GM18867 (cell line): ENCODE measurements at regions not wholly inside any gene's neighbourhood (a gene's known extent, or its start where the extent isn't known, plus 50 kb on each side); places are given as distances from the start of the nearest gene placed in this dataset.
"Not testable (repeated sequence)": the region's sequence is repeated elsewhere in the genome, so short reads cannot be mapped to it uniquely, and the experiment has no call there.

Experiments used
- ATAC-seq: cut with Tn5 transposase; IDR thresholded peaks from one replicate; pipeline ENCODE4 v1.9.1; 2021; ENCODE audit warnings: mild to moderate bottlenecking, moderate library complexity; ENCODE audit not compliant: unreplicated experiment

DNA sequence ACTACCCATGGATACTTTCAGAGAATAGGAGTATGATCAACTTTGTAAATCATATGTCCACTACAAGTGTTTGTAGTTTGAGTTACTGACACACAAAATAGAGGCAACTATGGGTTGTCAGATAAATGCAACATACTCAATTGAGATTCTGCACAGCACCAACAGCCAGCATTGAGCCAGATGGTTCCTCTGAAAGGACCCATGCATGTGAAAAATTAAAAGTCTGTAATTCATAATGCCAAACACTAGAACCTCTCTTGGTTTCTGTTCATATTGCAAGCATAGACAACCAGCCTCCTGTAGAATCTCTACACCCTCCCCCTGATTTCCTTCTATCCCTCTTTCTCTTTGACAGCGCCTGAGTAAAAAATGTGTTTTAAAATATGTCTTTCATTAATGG lies 831.0 kb downstream of the C12orf50 start:
- no peak for ATAC-seq

DNA sequence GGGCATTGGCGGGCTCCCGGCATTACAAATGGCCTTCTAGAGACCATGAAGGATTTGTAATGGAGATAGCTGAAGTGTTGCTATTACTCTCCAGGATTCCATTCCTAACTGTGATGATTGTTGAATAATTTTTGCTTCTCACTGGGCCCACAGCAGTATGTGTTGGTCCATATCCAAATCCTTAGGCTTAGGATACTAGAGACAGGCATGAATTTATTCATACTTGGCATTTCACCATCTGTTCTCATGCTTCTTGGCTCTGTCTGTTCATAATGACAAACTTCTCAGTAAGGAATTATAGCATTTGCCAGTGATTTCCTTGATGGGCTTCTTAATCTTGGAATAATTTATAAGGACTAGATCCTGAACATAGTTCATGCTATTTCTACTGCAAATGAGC lies 832.9 kb downstream of the C12orf50 start:
- ATAC-seq: no peak

DNA sequence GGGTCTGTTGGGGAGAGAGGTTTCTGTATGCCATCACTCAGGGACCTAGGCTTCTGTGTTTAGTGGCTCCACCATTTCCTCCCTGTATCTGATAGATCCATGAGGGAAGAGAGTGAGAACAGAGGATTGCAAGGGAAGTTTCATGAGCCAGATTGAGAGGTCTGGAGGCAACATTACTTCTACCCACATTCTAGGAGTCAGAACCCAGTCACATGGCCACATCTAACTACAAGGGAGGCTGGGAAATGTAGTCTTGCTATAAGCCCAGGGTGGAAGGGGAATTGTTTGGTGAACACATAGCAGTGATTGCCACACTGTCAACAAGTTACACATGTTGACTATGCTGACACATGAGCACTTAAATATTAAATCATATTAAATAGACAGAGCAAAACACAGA lies 834.8 kb downstream of the C12orf50 start:
- ATAC-seq: not testable (repeated sequence)

DNA sequence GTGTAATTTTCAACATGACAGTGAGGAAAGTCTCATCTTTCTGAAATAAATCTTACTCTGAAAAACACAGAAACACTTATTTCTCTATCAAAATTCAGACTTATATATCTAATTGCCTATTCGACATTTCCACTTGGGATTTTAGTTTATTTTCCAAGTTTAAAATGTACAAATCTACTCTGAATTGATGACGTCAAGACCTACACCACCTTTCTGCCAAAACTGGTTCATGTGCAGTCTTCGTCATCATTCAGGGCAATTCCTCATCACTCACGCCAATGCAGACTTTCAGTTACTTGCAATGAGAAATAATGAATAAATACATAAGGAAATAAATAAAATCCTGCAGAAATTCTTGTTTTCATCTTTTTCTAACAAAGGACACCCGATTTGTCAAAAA lies 843.8 kb downstream of the C12orf50 start:
- no peak for ATAC-seq

DNA sequence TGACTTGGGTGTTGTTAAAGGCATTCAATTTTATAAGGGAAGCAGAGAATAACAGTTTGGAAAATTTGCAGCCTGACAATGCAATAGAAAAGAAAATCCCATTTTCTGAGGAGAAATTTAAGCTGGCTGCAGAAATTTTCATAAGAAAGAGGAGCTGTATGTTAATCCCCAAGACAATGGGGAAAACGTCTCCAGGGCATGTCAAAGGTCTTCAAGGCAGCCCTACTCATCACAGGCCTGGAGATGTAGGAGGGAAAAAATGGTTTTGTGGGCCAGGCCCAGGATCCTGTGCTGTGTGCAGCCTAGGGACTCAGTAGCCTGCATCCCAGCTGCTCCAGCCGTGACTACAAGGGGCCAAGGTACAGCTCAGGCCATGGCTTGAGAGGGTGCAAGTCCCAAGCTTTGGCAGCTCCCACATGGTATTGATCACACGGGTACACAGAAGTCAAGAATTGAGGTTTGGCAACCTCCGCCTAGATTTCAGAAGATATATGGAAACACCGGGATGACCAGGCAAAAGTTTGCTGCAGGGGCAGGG lies 846.4 kb downstream of the C12orf50 start:
- ATAC-seq: no peak

DNA sequence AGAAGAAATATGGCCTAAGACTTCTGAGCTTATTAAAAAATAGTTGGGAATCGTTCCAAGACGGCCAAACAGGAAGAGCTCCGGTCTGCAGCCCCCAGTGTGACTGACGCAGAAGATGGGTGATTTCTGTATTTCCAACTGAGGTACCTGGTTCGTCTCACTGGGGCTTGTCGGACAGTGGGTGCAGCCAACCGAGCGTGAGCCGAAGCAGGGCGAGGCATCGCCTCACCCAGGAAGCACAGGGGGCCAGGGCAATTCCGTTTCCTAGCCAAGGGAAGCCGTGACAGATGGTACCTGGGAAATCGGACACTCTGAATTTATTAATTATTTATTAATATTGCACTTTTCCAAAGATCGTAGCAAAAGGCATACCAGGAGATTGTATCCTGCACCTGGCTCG lies 857.8 kb downstream of the C12orf50 start:
- ATAC-seq: no peak

DNA sequence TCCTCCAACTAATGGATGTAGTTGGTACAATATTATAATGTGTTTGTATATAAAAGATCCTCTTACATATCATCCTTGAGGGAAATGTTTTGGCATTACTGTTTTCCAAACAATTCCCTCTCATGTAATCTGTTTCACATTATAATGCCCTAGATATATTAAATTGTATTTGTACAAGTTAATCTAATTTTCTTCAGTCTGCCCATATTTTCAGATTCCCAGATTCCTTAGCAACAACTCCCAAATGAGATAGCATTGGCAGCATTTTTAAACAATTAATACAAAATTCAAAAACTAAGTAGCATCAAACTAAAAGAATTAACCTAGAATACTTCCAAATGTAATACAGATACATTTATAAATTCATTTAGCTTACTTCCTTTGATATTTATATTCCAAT lies 860.2 kb downstream of the C12orf50 start:
- no peak for ATAC-seq

DNA sequence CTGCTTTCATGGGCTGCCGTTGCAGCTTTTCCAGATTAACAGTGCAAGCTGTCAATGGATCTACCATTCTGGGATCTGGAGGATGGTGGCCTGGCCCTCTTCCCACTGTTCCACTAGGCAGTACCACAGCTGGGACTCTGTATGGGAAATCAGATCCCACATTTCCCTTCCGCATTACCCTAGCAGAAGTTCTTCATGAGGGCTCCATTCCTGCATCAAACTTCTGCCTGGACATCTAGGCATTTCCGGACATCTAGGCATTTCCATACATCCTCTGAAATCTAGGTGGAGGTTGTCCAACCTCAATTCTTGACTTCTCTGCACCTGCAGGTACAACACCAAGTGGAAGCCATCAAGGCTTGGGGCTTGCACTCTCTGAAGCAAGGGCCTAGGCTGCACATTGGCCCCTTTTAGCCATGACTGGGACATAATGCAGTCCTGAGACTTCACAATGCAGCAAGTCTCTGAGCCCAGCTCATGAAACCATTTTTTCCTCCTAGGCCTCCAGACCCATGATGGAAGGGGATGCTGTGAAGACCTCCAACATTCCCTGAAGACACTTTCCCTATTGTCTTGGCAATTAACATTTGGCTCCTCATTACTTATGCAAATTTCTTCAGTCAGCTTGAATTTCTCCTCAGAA lies 863.3 kb downstream of the C12orf50 start:
- ATAC-seq: no peak

DNA sequence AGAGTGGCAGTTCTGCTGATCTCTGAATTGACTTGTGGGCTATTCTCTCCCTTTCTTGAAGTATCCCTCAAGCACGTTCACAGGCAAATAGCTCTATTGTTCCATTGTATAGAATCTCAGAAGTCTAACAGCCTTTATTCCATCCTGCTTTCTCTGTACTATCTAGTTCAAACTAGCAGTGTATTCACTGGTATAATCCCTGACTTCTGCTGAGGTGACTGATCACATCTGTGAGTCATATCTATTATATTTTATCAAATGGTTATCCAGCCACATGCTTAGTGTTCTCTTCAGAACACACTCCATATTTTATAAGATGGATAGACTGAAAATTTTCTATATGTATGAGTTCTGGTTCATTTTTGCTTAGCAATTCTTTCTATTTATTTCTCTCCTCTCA lies 866.1 kb downstream of the C12orf50 start:
- ATAC-seq: no peak

DNA sequence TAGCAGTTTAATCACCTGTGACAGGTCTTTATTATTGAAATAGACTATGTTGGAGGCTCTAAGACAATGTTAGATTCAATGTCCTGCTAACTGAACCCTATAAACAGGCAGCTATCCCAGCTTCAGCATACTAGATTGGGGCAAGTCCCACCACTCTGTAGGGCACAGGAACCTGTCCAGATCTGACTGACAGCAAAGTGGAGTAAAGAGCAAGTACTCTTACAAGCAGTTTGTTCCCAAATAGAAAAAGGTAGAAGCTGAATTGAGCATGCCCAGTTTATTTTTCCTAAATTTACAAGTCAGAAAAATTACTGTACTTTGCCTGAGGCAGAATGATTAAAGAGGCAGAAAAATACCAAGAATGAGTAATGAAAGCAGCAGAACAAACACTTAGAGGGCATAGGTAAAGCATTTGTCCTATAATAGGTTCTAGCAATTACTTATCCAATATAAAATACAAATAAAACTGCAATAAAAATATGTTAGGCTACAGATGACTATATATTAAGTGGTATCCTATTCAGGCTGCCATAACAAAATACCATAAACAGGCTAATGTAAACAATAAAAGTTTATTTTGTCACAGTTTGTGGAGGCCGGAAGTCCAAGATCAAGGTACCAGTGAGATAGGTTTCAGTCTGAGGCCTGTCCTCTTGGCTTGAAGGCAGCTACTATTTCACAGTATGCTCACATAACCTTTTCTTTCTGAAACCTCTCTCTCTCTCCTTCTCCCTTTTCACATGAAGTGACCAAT lies 868.2 kb downstream of the C12orf50 start:
- ATAC-seq: no peak

DNA sequence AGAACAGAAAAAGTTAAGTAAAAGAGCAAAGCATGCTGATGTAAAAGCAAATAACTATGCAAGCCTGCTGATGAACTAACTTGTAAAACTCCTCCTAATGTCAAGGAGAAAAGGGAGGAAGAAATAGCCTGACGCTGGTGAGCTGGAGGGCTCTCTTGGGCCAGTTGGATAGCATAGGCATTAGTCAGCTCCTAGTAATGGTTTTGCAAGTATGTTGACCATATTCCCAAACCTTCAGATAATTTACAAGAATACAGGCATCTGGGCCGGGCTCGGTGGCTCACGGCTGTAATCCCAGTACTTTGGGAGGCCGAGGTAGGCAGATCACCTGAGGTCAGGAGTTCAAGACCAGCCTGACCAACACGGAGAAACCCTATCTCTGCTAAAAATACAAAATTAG lies 871.4 kb downstream of the C12orf50 start:
- no peak for ATAC-seq

DNA sequence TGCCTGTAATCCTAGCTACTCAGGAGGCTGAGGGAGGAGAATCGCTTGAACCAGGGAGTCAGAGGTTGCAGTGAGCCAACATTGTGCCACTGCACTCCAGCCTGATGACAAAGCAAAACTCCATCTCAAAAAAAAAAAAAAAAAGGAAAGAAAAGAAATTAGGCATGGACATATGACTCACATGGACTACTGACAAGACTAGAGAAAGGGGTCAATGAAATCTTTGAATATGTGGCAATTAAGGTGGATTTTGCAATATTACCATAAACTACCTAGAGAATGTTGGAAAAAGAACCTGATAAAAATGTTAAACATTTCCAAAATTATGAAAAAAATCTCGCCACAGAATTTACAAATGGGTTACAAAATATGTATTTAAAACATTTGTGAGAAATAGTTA lies 873.6 kb downstream of the C12orf50 start:
- no peak for ATAC-seq

DNA sequence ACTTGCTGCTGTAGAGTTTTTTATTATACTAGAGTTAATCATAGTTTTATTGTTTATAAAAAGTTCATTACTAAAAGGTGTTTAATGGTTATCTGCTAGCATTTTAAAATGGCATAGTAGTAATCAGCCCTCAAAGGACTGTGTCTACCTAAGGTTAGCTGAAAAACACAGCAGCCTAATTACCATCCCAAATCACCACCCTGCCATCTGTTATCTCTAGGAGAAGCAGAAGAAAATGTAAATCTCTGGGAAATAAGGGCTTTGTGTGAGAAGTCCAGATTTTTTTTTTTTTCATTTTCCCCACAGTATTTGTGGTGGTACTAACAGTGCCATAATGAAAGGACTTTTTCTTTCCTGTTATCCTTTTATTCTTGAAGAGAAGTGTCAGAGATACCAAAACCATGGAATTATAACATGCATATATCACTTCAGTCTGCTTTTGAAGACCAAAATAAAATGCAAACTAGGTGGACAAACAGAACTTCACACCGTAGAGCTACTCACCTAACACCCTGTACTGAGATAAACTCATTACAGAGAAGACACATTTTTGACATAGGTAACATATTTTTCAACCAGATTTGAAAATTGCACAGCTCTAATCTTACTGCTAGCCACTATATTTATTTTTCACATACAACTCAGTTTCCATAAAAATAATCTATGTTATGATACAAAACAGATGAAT lies 876.2 kb downstream of the C12orf50 start:
- ATAC-seq: no peak

DNA sequence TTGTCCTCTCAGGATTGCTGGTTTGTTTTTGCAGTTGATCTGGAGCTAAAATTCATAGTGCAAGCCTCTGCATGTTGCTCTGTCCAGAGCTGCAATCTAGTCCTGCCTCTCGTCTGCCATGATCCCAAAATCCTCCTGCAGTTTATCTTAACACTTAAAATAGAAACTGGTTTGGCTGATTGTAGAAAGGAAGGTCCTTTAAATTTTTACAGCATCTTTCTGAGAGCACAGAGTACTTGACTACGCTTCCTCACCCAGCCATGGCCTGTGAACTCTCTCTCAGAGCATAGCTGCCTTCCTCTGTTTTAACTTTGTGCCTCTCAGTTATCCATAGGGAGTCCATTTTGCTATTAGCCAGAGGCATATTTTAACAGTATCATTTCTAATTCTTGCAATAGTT lies 877.1 kb downstream of the C12orf50 start:
- no peak for ATAC-seq

DNA sequence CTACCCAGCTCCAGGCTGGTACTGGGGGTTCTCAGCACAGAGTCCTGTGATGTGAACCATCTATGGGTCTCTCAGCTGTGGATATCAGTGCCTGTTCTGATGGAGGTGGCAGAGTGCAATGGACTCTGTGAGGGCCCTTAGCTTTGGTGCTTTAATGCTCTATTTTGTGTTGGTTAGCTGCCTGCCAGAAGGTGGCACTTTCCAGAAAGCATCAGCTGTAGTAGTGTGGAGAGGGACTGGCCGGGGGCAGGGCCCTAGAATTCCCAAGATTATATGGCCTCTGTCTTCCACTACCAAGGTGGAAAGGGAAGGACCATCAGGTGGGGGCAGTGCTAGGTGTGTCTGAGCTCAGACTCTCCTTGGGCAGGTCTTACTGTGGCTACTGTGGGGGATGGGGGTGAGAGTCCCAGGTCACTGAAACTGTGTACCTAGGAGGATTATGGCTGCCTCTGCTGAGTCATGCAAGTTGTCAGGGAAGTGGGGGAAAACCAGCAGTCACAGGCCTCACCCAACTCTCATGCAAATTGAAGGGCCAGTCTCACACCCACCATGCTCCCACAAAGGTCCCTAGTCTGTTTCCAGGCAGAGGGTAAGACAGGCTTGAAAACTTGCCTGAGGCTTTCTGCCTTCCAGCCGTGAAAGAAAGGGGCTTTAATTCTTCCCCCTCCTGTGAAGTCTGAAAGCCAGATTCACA lies 878.1 kb downstream of the C12orf50 start:
- ATAC-seq: no peak

DNA sequence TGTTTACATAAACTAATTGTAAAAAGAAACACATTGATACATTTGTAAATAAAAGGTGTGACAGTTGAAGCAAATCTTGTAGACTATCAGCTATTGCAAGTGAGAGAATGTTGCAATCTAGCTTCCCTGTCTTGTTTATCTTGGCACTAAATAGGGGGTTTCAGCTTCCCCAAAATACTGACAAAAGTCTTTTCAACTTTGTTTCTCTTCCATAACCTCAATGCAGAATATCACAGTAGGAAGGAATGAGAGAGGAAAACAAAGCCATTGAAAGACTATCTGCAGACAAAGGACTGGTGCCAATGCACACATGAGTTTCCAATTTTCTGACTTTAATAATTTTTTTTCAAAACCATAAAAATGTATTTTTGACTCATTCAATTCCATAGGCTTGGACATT lies 886.2 kb upstream of the MGAT4C start:
- no peak for ATAC-seq

DNA sequence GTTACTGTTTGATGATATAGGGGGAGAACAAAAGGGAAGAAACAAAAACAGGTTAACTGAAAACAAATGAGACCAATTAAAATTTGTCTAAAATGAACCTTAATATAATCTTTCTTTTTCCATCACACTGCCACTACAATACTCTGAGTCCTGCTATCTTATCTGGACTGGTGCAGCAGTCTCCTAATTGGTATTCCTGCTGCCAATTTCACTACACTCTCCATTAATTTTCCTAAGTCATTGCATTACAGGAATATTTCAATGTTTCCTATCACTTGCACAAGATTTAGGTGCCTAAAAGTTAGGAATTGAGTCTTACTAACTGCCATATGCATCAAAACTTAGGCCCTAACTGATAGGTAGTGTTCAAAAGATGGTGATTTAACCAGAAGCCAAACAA lies 884.9 kb upstream of the MGAT4C start:
- no peak for ATAC-seq

DNA sequence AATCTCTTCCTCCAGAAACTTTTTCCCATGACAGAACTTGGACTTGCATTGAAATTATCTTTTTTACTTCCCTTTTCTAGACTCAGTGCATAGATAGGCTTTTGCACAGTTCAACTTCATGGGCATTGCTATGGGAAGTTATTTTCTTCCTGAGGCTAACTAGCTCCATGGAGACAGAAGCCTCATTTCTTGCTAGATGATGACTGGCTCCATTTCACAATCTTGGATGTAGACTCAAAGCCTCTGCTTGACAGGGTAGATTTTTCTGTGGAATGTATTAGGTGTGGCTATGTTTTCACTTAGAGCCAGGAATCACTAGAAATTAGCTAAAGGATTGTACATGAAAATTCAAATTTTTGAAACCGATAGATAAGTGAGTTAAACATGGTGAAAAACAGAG lies 884.1 kb upstream of the MGAT4C start:
- ATAC-seq: no peak

DNA sequence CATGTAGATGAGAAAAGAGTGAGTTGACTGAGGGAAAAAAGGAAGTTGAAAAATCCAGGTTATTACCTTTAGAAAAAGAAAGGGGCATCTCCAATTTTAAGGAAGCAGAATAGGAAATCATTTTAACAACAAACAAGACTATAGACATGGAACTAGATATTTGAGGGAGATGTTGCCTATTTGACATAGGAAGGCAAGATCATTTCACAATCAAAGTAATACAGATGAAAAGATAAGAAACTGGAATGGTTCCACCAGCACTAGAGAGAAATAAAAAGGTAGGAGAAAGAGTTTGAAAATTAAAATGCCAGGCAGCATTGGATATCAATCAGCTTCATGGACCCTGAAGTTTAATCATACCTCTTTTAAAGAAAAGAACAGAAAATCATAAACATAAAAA lies 881.0 kb upstream of the MGAT4C start:
- no peak for ATAC-seq

DNA sequence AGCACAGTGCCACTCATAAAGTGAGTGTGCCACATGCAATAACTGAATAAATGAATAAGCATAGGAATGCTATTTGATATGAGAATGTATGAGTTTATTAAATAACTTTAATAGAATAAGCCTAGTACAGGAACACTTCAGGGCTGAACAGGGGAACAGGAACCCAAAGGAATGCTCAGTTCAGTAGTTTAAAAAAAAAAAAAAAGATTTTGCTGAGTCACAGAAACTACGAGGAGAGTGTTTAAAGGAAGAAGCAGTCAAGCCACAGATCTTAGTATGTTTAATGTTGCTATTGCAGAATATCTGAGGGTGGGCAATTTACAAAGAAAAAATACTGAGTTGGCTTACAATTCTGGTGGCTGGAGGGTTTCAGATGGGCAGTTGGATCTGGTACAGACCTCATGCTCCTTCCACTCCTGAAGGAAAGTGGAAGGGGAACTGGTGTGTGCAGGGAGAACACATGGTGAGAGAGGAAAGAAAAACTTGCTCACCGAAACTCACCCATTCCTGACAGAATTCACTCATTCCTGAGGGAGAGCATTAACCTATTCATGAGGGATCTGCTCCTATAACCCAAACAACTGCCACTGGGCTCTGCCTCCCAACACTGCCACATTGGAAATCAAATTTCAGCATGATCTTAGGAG lies 880.3 kb upstream of the MGAT4C start:
- ATAC-seq: no peak

DNA sequence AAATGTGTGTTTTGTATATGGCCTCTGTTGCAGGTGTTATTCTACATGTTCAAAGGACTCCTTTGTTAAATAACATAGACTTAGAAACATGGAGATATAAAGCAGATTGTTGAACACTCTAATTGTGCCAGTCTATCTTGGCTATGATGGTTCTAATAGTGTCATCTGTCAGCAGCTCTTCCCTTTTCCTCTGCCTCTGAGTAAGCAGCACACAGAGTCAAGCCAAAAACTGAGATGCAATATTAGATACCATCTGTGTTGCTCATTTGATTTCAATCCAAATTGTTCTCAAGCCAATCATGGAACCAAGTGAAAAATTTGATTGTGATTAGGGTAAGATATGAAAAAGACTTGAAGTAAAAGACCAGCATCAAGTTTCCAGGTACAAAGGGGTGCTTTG lies 871.1 kb upstream of the MGAT4C start:
- no peak for ATAC-seq
